ENCODE measurements at regions not wholly inside any gene's neighbourhood (a gene's known extent, or its start where the extent isn't known, plus 50 kb on each side); places are given as distances from the start of the nearest gene placed in this dataset.

DNA sequence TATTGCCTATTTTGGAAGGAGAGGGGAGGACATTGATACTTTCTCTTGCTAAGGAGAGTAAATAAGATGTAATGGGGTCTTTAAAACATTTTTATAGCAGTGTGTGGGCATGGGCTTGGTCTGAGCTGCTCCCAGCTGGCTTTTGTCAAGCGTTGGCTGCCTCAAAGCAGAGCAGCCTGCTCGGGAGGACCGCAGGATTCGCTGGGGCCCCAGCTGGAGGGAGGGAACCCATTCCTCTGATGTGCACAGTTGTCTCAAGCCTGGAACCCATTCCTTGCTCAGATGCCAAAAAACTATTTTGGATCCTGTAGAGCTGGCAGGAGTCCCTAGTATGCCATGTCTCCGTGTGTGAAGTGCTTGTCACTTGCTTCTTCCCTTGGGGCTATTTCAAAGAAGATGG is 59.4 kb upstream of the RMDN2 start:
- H3K9me3 ChIP-seq (ENCODE audit: control insufficient read depth, insufficient read depth, low read depth, low read length), result no peaks in the 10 kb centered on the region
- intact Hi-C loops (cut with micrococcal nuclease; ENCODE audit: unreplicated experiment) (no loop called here), in situ Hi-C loops (cut with HindIII; ENCODE audit: low pct_unique_long_range_greater_than_20kb, low sequenced_read_pairs) (no loop called here)
- H3K36me3 ChIP-seq (ENCODE audit: control insufficient read depth, insufficient read depth, low read length), result no peaks in the 10 kb centered on the region
- ATAC-seq, result no peak
- no peaks in the 10 kb centered on the region for H3K4me1 ChIP-seq (ENCODE audit: control insufficient read depth, insufficient read depth, low read length)
- TF ChIP-seq SIN3A (IDR thresholded peaks at IDR 0.05; ENCODE audit: borderline replicate concordance, insufficient read depth, low read depth, low read length), result no peak
- TF ChIP-seq POLR2AphosphoS5 (IDR thresholded peaks at IDR 0.05; ENCODE audit: low read depth, low read length), result no peak
- TF ChIP-seq, protein P1, sequence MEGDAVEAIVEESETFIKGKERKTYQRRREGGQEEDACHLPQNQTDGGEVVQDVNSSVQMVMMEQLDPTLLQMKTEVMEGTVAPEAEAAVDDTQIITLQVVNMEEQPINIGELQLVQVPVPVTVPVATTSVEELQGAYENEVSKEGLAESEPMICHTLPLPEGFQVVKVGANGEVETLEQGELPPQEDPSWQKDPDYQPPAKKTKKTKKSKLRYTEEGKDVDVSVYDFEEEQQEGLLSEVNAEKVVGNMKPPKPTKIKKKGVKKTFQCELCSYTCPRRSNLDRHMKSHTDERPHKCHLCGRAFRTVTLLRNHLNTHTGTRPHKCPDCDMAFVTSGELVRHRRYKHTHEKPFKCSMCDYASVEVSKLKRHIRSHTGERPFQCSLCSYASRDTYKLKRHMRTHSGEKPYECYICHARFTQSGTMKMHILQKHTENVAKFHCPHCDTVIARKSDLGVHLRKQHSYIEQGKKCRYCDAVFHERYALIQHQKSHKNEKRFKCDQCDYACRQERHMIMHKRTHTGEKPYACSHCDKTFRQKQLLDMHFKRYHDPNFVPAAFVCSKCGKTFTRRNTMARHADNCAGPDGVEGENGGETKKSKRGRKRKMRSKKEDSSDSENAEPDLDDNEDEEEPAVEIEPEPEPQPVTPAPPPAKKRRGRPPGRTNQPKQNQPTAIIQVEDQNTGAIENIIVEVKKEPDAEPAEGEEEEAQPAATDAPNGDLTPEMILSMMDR (IDR thresholded peaks at IDR 0.05), result no peak
- TF ChIP-seq, protein P2, sequence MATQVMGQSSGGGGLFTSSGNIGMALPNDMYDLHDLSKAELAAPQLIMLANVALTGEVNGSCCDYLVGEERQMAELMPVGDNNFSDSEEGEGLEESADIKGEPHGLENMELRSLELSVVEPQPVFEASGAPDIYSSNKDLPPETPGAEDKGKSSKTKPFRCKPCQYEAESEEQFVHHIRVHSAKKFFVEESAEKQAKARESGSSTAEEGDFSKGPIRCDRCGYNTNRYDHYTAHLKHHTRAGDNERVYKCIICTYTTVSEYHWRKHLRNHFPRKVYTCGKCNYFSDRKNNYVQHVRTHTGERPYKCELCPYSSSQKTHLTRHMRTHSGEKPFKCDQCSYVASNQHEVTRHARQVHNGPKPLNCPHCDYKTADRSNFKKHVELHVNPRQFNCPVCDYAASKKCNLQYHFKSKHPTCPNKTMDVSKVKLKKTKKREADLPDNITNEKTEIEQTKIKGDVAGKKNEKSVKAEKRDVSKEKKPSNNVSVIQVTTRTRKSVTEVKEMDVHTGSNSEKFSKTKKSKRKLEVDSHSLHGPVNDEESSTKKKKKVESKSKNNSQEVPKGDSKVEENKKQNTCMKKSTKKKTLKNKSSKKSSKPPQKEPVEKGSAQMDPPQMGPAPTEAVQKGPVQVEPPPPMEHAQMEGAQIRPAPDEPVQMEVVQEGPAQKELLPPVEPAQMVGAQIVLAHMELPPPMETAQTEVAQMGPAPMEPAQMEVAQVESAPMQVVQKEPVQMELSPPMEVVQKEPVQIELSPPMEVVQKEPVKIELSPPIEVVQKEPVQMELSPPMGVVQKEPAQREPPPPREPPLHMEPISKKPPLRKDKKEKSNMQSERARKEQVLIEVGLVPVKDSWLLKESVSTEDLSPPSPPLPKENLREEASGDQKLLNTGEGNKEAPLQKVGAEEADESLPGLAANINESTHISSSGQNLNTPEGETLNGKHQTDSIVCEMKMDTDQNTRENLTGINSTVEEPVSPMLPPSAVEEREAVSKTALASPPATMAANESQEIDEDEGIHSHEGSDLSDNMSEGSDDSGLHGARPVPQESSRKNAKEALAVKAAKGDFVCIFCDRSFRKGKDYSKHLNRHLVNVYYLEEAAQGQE (IDR thresholded peaks at IDR 0.05; ENCODE audit: insufficient read depth in 1 of 2, low read depth in 2 of 2, low read length in 1 of 2), result no peak
- no peak for TF ChIP-seq TCF7L2 (IDR thresholded peaks at IDR 0.05; ENCODE audit: low read depth, low read length)
- ChIA-PET POLR2A (no interaction called here), CTCF (interaction anchor here (0.5 to 0.7 kb wide), 2 partner anchors 89 to 211 kb away, joined by 4 to 5 read pairs; no protein-coding TSS in a partner anchor)
- peaks cover 2% of the 10 kb centered on the region; the same call in 1 of the 2 replicates for H3K27me3 ChIP-seq (ENCODE audit: control insufficient read depth, insufficient read depth, low read length)
- BruUV-seq (replicated peaks), result no TSS peak
- H3K4me3 ChIP-seq (ENCODE audit: low read depth in 2 of 2, low read length in 2 of 2), result no peak overlapping the region
- no peak overlapping the region for H3K27ac ChIP-seq (ENCODE audit: low read length)
- no peak for DNase-seq (ENCODE audit: low read depth, low spot score)

DNA sequence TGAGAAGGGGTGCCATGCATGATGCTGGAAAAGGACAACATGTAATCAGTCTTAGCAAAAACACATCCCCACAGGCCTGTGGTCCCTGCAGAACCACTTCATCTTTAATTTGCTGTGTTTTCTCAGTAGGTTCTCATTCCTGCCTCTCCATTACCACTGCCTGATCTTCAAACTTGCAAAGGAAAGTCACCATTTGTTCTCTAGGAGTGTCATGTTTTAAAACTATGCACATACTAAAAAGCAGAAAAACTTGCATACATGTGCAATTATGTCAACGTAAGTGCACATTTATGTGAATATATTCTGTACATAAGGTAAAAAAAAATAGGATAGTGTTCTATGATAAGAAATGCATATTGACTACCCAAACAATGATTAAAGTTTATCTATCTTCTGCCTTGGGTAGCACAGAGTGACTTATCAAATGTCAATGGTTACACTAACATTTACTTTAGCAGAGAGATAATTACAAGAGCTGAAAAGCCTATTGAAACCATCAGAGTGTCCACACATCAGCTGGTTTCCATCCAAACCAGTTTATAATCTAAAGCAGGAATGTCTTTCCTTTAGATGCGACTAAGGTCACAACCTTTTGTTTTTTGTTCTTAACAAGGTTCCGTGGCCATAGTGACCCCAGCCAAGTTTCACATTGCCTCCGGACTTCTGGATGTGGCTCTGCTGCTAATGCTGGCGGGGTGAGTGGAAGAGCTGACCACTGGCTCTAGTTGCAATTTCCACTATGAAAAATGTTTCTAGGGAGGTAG is 58.7 kb upstream of the RMDN2 start:
- intact Hi-C loops (cut with micrococcal nuclease; ENCODE audit: unreplicated experiment) (no loop called here), in situ Hi-C loops (cut with HindIII; ENCODE audit: low pct_unique_long_range_greater_than_20kb, low sequenced_read_pairs) (no loop called here)
- ATAC-seq (no peak), DNase-seq (ENCODE audit: low read depth, low spot score) (no peak)
- BruUV-seq (replicated peaks), result no TSS peak
- ChIA-PET POLR2A (no interaction called here), CTCF (no interaction called here)
- TF ChIP-seq TCF7L2 (IDR thresholded peaks at IDR 0.05; ENCODE audit: low read depth, low read length) (no peak), POLR2AphosphoS5 (IDR thresholded peaks at IDR 0.05; ENCODE audit: low read depth, low read length) (no peak), SIN3A (IDR thresholded peaks at IDR 0.05; ENCODE audit: borderline replicate concordance, insufficient read depth, low read depth, low read length) (no peak)
- TF ChIP-seq, protein P2 (IDR thresholded peaks at IDR 0.05; ENCODE audit: insufficient read depth in 1 of 2, low read depth in 2 of 2, low read length in 1 of 2), result no peak
- TF ChIP-seq, protein P1 (IDR thresholded peaks at IDR 0.05), result no peak
- no peak overlapping the region for H3K27ac ChIP-seq (ENCODE audit: low read length)
- no peak overlapping the region for H3K4me3 ChIP-seq (ENCODE audit: low read depth in 2 of 2, low read length in 2 of 2)
- H3K36me3 ChIP-seq (ENCODE audit: control insufficient read depth, insufficient read depth, low read length), result no peaks in the 10 kb centered on the region
- H3K9me3 ChIP-seq (ENCODE audit: control insufficient read depth, insufficient read depth, low read depth, low read length), result no peaks in the 10 kb centered on the region
- H3K4me1 ChIP-seq (ENCODE audit: control insufficient read depth, insufficient read depth, low read length), result no peaks in the 10 kb centered on the region
- peaks cover 2% of the 10 kb centered on the region; the same call in 1 of the 2 replicates for H3K27me3 ChIP-seq (ENCODE audit: control insufficient read depth, insufficient read depth, low read length)
